GM21367 (cell line): ENCODE measurements at regions not wholly inside any gene's neighbourhood (a gene's known extent, or its start where the extent isn't known, plus 50 kb on each side); places are given as distances from the start of the nearest gene placed in this dataset.

Source experiments
- ATAC-seq: cut with Tn5 transposase; IDR thresholded peaks from one replicate; pipeline ENCODE4 v1.9.1; 2021; ENCODE audit not compliant: unreplicated experiment

GRCh38 chr14:71688576-71688975 is 243.7 kb upstream of the RGS6 start:
- no peak for ATAC-seq

- no peak for ATAC-seq
These were observed 241.8 kb upstream of the RGS6 start for GRCh38 chr14:71690478-71690877.

GRCh38 chr14:71692496-71692895 is 239.7 kb upstream of the RGS6 start:
- no peak for ATAC-seq

GRCh38 chr14:71693381-71693780 is 238.8 kb upstream of the RGS6 start:
- ATAC-seq: no peak

GRCh38 chr14:71694591-71695530 is 237.4 kb upstream of the RGS6 start:
- ATAC-seq: no peak

GRCh38 chr14:71695611-71696350 is 236.4 kb upstream of the RGS6 start:
- ATAC-seq: no peak

- ATAC-seq: no peak
These were observed 234.2 kb upstream of the RGS6 start for GRCh38 chr14:71698027-71698426.

- ATAC-seq: no peak
These were observed 233.6 kb upstream of the RGS6 start for GRCh38 chr14:71698673-71699072.

- ATAC-seq: no peak
These were observed 230.2 kb upstream of the RGS6 start for GRCh38 chr14:71701990-71702389.

GRCh38 chr14:71702786-71703185 is 229.4 kb upstream of the RGS6 start:
- no peak for ATAC-seq

GRCh38 chr14:71703477-71703876 is 228.8 kb upstream of the RGS6 start:
- no peak for ATAC-seq

GRCh38 chr14:71704210-71704609 is 228.0 kb upstream of the RGS6 start:
- no peak for ATAC-seq

- ATAC-seq: no peak
These were observed 226.8 kb upstream of the RGS6 start for GRCh38 chr14:71705460-71705859.

- no peak for ATAC-seq
These were observed 223.2 kb upstream of the RGS6 start for GRCh38 chr14:71709076-71709475.

GRCh38 chr14:71709987-71710386 is 222.2 kb upstream of the RGS6 start:
- no peak for ATAC-seq

- ATAC-seq: no peak
These were observed 221.1 kb upstream of the RGS6 start for GRCh38 chr14:71711125-71711524.

- no peak for ATAC-seq
These were observed 220.6 kb upstream of the RGS6 start for GRCh38 chr14:71711619-71712018.

GRCh38 chr14:71712478-71712877 is 219.8 kb upstream of the RGS6 start:
- ATAC-seq: no peak

- no peak for ATAC-seq
These were observed 219.2 kb upstream of the RGS6 start for GRCh38 chr14:71713016-71713415.

- ATAC-seq: no peak
These were observed 218.8 kb upstream of the RGS6 start for GRCh38 chr14:71713451-71713850.

- no peak for ATAC-seq
These were observed 218.0 kb upstream of the RGS6 start for GRCh38 chr14:71714225-71714624.
